Sciatic nerve (tissue), 2 donors: ENCODE measurements at regions not wholly inside any gene's neighbourhood (a gene's known extent, or its start where the extent isn't known, plus 50 kb on each side); places are given as distances from the start of the nearest gene placed in this dataset.
"Not testable (repeated sequence)": the region's sequence is repeated elsewhere in the genome, so short reads cannot be mapped to it uniquely, and the experiment has no call there.

Experiments used
- ATAC-seq: fragments of 200-7000 bp; cut with Tn5 transposase; one replicate; pipeline ENCODE4 v1.9.1; 2020; ENCODE audit warnings: mild to moderate bottlenecking, moderate library complexity
- DNase-seq: peaks from one replicate; pipeline ENCODE4 v3.0.0-alpha.2; 2020; ENCODE audit warnings: low spot score
- intact Hi-C: fragments of 100-400 bp; cut with DNase I; formaldehyde crosslinking; loops from one replicate; pipeline ENCODE4 v1.14.2; 2022
- donor health status: DM: no; HTN: no; CAD: no.
- donor health status: DM: no; HTN: no; CAD: no.

- no peak for DNase-seq
- ATAC-seq, result no peak
- intact Hi-C loops, result no loop called here
These were observed 440.3 kb upstream of the ONECUT1 start for GRCh38 chr15:53230473-53230872.

GRCh38 chr15:53226559-53226958 is 436.4 kb upstream of the ONECUT1 start:
- intact Hi-C loops, result no loop called here
- ATAC-seq, result no peak
- DNase-seq, result no peak

GRCh38 chr15:53225781-53226180 is 435.6 kb upstream of the ONECUT1 start:
- intact Hi-C loops, result no loop called here
- no peak for DNase-seq
- ATAC-seq, result no peak

- intact Hi-C loops, result no loop called here
- ATAC-seq (no peak), DNase-seq (no peak)
These were observed 434.2 kb upstream of the ONECUT1 start for GRCh38 chr15:53224371-53224770.

GRCh38 chr15:53223815-53224214 is 433.7 kb upstream of the ONECUT1 start:
- ATAC-seq, result no peak
- no peak for DNase-seq
- intact Hi-C loops, result no loop called here

- intact Hi-C loops, result no loop called here
- no peak for ATAC-seq
- no peak for DNase-seq
These were observed 428.8 kb upstream of the ONECUT1 start for GRCh38 chr15:53218666-53219580.

- no peak for DNase-seq
- intact Hi-C loops, result no loop called here
- no peak for ATAC-seq
These were observed 425.9 kb upstream of the ONECUT1 start for GRCh38 chr15:53216036-53216435.

- DNase-seq (no peak), ATAC-seq (no peak)
- intact Hi-C loops, result no loop called here
These were observed 423.2 kb upstream of the ONECUT1 start for GRCh38 chr15:53213336-53213735.

- DNase-seq (no peak), ATAC-seq (no peak)
- intact Hi-C loops, result no loop called here
These were observed 422.6 kb upstream of the ONECUT1 start for GRCh38 chr15:53212785-53213184.

- no peak for ATAC-seq
- intact Hi-C loops, result no loop called here
- DNase-seq, result no peak
These were observed 420.5 kb upstream of the ONECUT1 start for GRCh38 chr15:53210653-53211052.

- ATAC-seq (no peak), DNase-seq (no peak)
- intact Hi-C loops, result no loop called here
These were observed 419.4 kb upstream of the ONECUT1 start for GRCh38 chr15:53209396-53210042.

GRCh38 chr15:53208751-53209150 is 418.6 kb upstream of the ONECUT1 start:
- intact Hi-C loops, result no loop called here
- DNase-seq (no peak), ATAC-seq (no peak)

- no peak for DNase-seq
- ATAC-seq, result no peak
- intact Hi-C loops, result no loop called here
These were observed 413.3 kb upstream of the ONECUT1 start for GRCh38 chr15:53203454-53203853.

- intact Hi-C loops, result no loop called here
- DNase-seq, result no peak
- ATAC-seq, result no peak
These were observed 412.7 kb upstream of the ONECUT1 start for GRCh38 chr15:53202876-53203275.

- intact Hi-C loops, result no loop called here
- ATAC-seq, result peak; percentile 45
- peak; percentile 58 for DNase-seq
These were observed 407.3 kb upstream of the ONECUT1 start for GRCh38 chr15:53197426-53197839.

GRCh38 chr15:53196788-53197187 is 406.7 kb upstream of the ONECUT1 start:
- ATAC-seq (no peak), DNase-seq (no peak)
- intact Hi-C loops, result no loop called here

- ATAC-seq, result no peak
- no peak for DNase-seq
- intact Hi-C loops, result no loop called here
These were observed 406.1 kb upstream of the ONECUT1 start for GRCh38 chr15:53196242-53196641.

- ATAC-seq, result no peak
- intact Hi-C loops, result no loop called here
These were observed 403.0 kb upstream of the ONECUT1 start for GRCh38 chr15:53193149-53193548.

GRCh38 chr15:53189860-53190259 is 399.7 kb upstream of the ONECUT1 start:
- ATAC-seq, result no peak
- intact Hi-C loops, result no loop called here
- no peak for DNase-seq

More at GRCh38 chr15:53193149-53193548, 403.0 kb upstream of the ONECUT1 start:
- no peak for DNase-seq

- DNase-seq, intact Hi-C loops, ATAC-seq: not testable (repeated sequence)
These were observed 393.3 kb upstream of the ONECUT1 start for GRCh38 chr15:53183449-53183848.
